ENCODE measurements at regions not wholly inside any gene's neighbourhood (a gene's known extent, or its start where the extent isn't known, plus 50 kb on each side); places are given as distances from the start of the nearest gene placed in this dataset.

DNA sequence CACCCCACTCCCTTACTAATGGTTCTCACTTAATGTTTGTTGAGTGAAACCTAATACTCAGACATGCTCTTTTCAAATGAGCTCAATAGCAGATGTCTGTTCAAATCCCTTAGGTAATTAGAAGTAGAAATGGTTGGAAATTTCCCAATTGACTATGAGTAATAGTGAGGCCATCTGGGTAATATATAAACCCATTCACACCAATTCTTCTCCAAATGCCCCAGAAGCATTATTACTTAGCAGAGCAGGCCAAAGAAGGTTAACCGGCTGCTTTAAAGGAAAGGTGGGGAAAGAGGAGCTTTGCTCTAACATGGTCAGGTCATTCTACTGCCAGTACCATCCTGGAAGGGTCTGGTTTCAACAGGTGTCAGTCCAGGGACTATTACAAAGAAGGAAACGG lies 119.5 kb upstream of the MTAP start:
- Mint-ChIP-seq H3K4me1 (peaks cover 64% of the 10 kb centered on the region), H3K27me3 (no peaks in the 10 kb centered on the region), H3K4me3 (no peak overlapping the region), H3K27ac (no peak overlapping the region), H3K9me3 (no peaks in the 10 kb centered on the region), H3K36me3 (peaks cover under 1% of the 10 kb centered on the region)
- no peak for DNase-seq

DNA sequence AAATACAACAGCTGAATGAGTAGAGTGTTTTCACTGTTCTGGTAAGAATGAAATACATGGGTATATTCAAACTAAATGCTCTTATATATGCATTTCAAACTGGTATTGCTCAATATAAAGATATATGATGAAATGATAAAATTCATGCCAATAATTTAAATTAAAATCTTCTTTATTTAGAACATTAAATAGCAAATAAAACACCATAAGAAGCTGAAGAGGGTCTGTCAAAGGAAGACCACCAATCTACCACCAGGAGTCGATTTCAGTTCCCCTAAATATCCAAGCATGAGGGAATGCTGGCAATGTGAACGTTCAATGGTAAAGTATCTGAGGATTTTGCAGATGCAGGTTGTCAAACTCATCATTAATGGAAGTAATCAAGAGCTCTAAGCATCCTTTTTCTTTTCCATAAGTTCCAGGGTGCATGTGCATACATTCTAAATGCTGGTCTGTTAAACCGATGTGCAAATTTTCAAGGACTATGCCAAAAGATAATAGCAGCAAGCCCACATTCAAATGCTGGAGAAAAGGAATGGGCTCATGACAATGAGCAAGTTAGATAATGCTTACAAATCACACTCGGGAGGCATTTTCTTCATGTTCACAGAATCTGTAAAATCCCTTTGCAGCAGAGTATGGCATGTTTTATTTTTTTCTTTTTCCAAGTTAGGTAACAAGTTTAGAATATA lies 118.8 kb upstream of the MTAP start:
- no peak overlapping the region for H3K4me3 Mint-ChIP-seq
- no peaks in the 10 kb centered on the region for H3K27me3 Mint-ChIP-seq
- H3K9me3 Mint-ChIP-seq, result no peaks in the 10 kb centered on the region
- H3K27ac Mint-ChIP-seq, result no peak overlapping the region
- DNase-seq, result no peak
- peaks cover 66% of the 10 kb centered on the region for H3K4me1 Mint-ChIP-seq
- H3K36me3 Mint-ChIP-seq, result peaks cover 3% of the 10 kb centered on the region

DNA sequence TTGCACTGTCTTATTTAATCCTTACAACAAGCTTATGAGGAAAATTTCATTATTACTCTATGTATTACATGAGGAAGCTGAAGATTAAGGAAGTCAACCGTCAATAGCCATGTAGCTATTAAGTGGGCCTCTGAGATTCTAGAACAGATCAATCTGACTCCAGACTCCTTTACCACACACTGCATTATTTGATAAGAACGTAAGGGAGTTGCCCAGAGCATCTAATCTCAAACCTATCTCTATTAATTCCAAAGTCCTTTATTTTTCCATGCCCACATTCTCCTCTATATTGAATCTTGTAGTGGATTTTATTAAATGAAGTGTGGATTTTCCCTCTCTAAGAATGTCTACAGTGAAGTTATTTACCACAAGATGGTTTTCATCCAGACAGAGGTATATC lies 118.2 kb upstream of the MTAP start:
- peaks cover 3% of the 10 kb centered on the region for H3K36me3 Mint-ChIP-seq
- no peak for DNase-seq
- H3K27me3 Mint-ChIP-seq, result no peaks in the 10 kb centered on the region
- peak overlapping the region; percentile 85 for H3K27ac Mint-ChIP-seq
- H3K4me1 Mint-ChIP-seq, result peaks cover 69% of the 10 kb centered on the region
- H3K4me3 Mint-ChIP-seq, result no peak overlapping the region
- H3K9me3 Mint-ChIP-seq, result no peaks in the 10 kb centered on the region

DNA sequence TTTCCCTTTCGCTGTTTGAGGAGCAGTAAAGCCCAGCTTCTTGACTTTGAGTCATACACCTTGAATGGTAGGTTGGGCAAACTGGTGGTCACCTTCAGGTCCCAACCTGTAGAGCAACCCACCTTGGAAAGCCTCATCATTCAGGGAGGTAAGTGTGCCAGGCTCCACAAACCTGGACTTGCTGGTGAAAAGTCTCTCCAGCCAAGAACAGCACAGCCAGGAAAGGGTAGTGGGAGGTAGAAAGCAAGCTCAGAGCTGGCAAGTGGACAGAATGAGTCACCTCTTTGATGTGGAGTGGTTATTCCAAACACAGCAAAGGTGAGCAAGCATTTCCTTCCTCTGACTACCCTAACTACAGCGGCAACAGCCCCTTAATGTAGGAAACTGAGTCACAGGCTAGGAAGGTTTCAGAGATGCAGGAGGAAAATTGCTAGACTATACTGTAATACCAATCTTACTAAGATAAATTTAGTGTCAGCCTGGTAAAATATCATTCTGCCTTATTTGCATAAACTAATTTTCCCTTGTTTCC lies 117.5 kb upstream of the MTAP start:
- DNase-seq, result peak; percentile 67
- Mint-ChIP-seq H3K36me3 (peaks cover 3% of the 10 kb centered on the region), H3K27ac (peak overlapping the region; percentile 85), H3K4me3 (peak overlapping the region; percentile 29), H3K27me3 (no peaks in the 10 kb centered on the region), H3K9me3 (no peaks in the 10 kb centered on the region), H3K4me1 (peaks cover 71% of the 10 kb centered on the region)

DNA sequence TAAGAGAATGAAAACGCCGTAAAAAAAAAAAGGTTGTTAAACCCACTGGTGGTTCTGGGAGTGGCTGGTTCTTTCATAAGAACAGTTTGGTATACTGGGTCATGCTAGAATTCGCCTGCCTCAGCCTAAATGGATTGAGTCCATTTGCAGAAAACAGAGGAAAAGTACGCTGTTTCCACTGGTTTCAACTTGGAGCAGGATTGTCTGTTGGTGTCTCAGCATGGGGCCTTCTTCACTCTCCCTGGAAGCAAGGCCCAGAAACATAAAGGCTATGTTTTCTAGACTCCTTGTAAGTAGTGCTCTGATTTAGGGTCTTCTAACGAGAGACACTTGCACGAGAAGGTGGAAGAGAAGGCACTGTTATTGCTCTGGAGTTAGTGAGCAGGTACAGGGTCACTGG lies 116.9 kb upstream of the MTAP start:
- no peak for DNase-seq
- H3K4me3 Mint-ChIP-seq, result peak overlapping the region; percentile 29
- no peaks in the 10 kb centered on the region for H3K9me3 Mint-ChIP-seq
- peaks cover 3% of the 10 kb centered on the region for H3K36me3 Mint-ChIP-seq
- no peaks in the 10 kb centered on the region for H3K27me3 Mint-ChIP-seq
- H3K27ac Mint-ChIP-seq, result peak overlapping the region; percentile 85
- peaks cover 71% of the 10 kb centered on the region for H3K4me1 Mint-ChIP-seq

DNA sequence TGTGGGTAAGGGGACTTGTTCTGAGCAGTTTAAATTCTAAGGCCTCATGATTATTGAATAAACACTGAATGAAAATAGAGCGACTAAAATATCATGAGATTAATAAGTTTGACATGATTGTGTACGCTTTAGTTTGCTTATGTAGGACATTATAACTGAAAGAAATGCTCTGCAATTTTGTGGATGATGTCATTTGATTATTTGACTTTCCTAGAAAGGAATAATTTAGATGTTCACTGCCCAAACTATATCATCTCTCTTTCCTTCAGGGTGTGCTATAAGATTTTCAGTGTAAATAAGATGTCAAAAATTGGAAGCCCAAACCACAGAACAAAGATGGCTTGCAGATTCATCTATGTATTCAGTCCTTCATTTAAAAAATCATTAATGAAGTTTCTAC lies 115.7 kb upstream of the MTAP start:
- H3K27ac Mint-ChIP-seq, result no peak overlapping the region
- H3K9me3 Mint-ChIP-seq, result no peaks in the 10 kb centered on the region
- H3K4me3 Mint-ChIP-seq, result no peak overlapping the region
- peaks cover 3% of the 10 kb centered on the region for H3K36me3 Mint-ChIP-seq
- peaks cover 70% of the 10 kb centered on the region for H3K4me1 Mint-ChIP-seq
- no peak for DNase-seq
- H3K27me3 Mint-ChIP-seq, result no peaks in the 10 kb centered on the region

DNA sequence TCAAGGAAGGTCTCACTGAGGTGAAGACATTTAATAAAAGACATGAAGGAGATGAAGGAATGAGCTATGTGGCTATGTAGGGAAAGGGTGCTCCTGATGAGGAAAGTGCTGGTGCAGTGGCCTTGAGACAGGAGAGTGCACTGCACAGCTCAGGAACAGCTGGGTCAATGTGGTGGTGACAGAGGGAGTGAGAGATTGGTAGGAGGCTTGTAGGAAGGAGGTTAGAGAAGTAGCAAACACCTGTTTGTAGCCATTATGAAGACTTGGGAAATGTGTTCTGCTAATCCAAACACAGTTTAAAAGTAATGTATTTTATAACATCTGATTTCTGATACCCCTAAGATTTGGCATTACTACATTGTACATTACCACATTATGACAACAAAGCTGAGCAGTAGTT lies 115.1 kb upstream of the MTAP start:
- Mint-ChIP-seq H3K27me3 (no peaks in the 10 kb centered on the region), H3K4me1 (peaks cover 65% of the 10 kb centered on the region)

DNA sequence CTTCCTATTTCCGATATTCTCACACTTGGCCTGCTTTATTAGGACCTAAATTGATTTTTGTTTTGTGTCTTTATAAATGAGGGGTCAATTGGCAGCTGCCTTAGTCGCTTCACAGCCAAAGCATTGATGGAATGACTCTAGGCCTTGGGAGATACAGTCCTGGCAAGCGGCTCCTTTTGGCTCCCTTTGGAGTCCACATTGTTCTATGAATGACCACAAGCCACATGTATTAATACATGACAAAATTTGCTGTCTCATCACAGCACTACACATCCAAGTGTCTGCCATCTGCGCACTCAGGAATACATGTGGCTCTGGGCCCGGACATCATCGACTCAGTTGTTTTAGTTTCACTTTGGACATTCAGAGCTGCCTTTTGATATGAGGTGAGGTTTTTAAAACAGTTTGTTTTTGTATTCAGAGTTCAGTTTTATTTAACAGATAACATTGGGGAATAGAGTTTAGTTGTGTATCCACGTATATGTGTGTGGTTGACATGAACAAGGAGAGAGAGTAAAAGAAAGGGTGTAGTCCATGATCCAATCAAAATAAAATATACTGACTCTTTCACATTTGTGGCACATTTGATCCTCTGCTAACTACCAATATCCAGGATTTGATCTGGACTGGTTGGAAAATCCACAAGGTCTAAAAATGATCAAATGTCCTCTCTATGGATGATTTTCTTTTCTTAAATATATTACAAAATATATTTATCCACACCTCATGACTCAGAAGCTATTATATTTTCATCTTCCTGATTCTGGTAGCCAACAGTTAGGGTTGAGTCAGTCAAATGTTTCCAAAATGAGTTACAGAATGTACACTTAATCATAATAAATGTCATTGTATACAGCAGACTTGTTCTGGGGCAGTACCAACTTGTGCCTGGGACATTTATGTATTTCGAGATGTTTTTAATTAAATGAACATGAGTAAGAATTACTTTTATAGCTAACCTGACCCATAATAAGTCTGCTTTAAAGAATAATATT lies 114.0 kb upstream of the MTAP start:
- Mint-ChIP-seq H3K27ac (peak overlapping the region; percentile 70), H3K4me3 (peak overlapping the region; percentile 49), H3K27me3 (no peaks in the 10 kb centered on the region), H3K36me3 (peaks cover 3% of the 10 kb centered on the region), H3K4me1 (peaks cover 58% of the 10 kb centered on the region), H3K9me3 (no peaks in the 10 kb centered on the region)
- DNase-seq, result no peak

More for the DNA sequence above, 115.1 kb upstream of the MTAP start:
- no peak for DNase-seq
- H3K36me3 Mint-ChIP-seq, result peaks cover 3% of the 10 kb centered on the region
- no peaks in the 10 kb centered on the region for H3K9me3 Mint-ChIP-seq
- H3K4me3 Mint-ChIP-seq, result no peak overlapping the region
- H3K27ac Mint-ChIP-seq, result no peak overlapping the region

DNA sequence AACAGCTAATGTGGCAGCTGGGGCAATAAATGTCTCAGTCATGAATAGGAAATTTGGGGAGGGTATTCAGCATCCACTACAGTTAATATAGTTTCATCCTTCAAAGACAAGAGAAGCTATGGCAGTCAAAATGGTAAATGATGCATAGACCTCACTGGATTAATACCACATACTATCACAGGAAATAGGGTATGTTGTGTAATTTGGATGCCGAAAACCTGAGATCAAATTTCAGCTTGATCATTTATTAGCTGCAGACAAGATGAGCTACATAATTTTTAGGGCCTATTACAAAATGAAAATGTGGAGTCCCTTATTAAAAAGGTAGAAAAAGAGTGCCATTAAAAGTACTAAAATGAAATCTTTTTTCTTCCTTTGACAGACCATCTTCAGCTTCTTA lies 112.6 kb upstream of the MTAP start:
- DNase-seq, result no peak
- H3K4me1 Mint-ChIP-seq, result peaks cover 46% of the 10 kb centered on the region
- H3K27me3 Mint-ChIP-seq, result no peaks in the 10 kb centered on the region
- H3K9me3 Mint-ChIP-seq, result no peaks in the 10 kb centered on the region
- no peak overlapping the region for H3K27ac Mint-ChIP-seq
- H3K4me3 Mint-ChIP-seq, result no peak overlapping the region
- H3K36me3 Mint-ChIP-seq, result peaks cover 3% of the 10 kb centered on the region

DNA sequence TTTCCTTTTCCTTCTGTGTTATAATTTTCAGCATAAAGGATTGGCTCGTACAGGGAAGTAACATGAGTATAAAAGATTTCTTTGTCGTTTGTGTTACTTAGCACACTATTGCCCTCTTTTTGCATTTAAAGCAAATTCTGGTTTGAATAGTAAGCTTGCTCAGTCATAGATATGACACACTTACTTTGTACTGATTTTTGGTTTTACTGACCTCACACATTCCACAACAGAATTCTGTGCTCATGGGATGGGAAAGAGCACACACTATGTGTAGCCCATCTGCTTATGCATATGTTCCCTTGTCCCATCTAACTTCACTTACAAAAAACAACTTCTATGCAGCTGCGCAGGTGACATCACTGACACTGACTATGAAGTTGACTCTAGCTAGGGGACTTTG lies 111.9 kb upstream of the MTAP start:
- no peak overlapping the region for H3K27ac Mint-ChIP-seq
- no peak overlapping the region for H3K4me3 Mint-ChIP-seq
- H3K27me3 Mint-ChIP-seq, result no peaks in the 10 kb centered on the region
- peaks cover 39% of the 10 kb centered on the region for H3K4me1 Mint-ChIP-seq
- H3K9me3 Mint-ChIP-seq, result peaks cover 1% of the 10 kb centered on the region
- H3K36me3 Mint-ChIP-seq, result peaks cover 3% of the 10 kb centered on the region
- DNase-seq, result no peak

DNA sequence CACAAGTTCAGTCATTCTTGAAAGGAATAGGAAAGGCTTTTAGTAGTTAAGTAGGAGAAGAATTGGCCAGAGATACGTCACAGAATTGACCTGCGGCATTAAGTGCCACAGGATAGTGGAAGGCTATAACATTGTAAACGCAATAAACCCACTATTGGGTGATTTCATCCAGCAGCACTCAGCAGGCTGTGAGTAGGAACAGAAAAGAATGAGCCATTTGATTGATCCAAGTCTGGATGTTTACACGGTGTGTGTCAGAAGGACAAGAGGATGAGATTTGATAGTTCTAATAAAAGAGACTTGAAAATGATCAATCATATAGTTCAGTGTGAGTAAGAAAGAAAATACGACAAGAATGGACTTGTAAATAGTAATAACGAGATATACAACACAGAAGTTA lies 110.0 kb upstream of the MTAP start:
- peaks cover 3% of the 10 kb centered on the region for H3K36me3 Mint-ChIP-seq
- no peaks in the 10 kb centered on the region for H3K27me3 Mint-ChIP-seq
- H3K4me3 Mint-ChIP-seq, result no peak overlapping the region
- H3K9me3 Mint-ChIP-seq, result peaks cover 6% of the 10 kb centered on the region
- no peak overlapping the region for H3K27ac Mint-ChIP-seq
- peaks cover 22% of the 10 kb centered on the region for H3K4me1 Mint-ChIP-seq
- DNase-seq, result no peak

DNA sequence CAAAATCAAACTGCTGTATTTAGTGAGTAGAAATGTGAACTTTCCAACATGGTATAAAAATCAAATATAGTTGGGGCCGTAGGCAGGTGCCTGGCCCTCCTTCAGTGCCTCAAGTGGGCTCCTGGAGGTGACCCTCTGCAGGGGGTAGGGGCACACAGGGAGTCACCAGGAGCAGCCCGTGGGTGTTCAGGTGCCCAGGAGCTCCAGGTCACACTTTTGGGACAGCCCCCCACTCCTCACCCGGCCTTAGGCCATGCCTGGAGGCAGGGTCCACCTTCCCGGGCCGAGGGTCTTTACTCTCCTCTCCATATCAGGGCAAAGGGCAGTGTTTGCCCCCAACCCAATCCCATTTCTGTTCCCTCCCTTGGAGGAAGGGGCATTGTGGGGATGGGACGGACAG lies 108.0 kb upstream of the MTAP start:
- Mint-ChIP-seq H3K9me3 (peaks cover 7% of the 10 kb centered on the region), H3K27me3 (no peaks in the 10 kb centered on the region), H3K27ac (no peak overlapping the region), H3K36me3 (no peaks in the 10 kb centered on the region), H3K4me1 (peaks cover 6% of the 10 kb centered on the region), H3K4me3 (no peak overlapping the region)
- no peak for DNase-seq

DNA sequence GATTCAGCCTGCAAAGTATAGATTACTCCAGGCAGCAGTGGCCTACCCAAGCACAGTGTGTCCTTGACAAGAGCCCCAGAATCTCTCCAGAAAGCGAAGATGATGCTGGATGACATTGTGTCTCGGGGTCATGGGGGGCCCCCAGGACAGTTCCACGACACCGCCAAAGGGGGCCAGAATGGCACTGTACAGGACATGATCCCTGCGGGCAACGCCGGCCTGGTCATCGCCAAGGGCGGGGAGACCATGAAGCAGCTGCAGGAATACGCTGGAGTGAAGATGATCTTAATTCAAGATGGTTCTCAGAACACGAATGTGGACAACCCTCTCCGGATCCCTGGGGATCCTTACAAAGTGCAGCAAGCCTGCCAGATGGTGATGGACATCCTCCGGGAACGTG lies 107.0 kb upstream of the MTAP start:
- DNase-seq, result no peak
- Mint-ChIP-seq H3K27ac (no peak overlapping the region), H3K4me1 (peaks cover 4% of the 10 kb centered on the region), H3K27me3 (no peaks in the 10 kb centered on the region), H3K36me3 (no peaks in the 10 kb centered on the region), H3K4me3 (no peak overlapping the region), H3K9me3 (peaks cover 7% of the 10 kb centered on the region)

DNA sequence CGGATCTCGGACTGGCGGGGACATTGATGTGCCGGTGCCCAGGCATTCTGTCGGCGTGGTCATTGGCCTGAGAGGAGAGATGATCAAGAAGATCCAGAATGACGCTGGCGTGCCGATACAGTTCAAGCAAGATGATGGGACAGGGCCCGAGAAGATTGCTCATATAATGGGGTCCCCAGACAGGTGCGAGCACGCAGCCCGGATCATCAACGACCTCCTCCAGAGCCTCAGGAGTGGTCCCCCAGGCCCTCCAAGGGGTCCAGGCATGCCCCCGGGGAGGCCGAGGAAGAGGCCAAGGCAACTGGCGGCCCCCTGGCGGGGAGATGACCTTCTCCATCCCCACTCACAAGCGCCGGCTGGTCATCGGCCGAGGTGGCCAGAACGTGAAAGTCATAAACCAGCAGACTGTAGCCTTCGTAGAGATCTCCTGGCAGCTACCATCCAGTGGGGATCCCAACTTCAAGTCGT lies 106.5 kb upstream of the MTAP start:
- H3K36me3 Mint-ChIP-seq, result no peaks in the 10 kb centered on the region
- H3K9me3 Mint-ChIP-seq, result peaks cover 7% of the 10 kb centered on the region
- DNase-seq, result no peak
- H3K27ac Mint-ChIP-seq, result no peak overlapping the region
- no peak overlapping the region for H3K4me3 Mint-ChIP-seq
- no peaks in the 10 kb centered on the region for H3K27me3 Mint-ChIP-seq
- H3K4me1 Mint-ChIP-seq, result no peaks in the 10 kb centered on the region

DNA sequence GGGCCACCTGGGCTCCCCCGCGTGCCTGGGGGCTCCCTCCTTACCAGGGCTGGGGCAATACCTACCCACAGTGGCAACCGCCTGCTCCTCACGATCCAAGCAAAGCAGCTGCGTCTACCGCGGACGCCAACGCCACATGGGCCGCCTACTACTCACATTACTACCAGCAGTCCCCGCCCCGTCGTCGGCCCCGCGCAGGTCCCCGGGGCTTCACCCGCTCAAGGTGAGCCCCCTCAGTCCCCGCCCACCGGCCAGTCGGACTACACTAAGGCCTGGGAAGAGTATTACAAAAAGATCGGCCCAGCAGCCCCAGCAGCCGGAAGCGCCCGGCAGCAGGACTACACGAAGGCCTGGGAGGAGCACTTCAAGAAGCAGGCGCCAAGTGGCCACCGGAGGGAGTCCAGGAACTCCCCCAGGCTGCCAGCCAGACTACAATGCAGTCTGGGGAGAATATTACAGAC lies 106.0 kb upstream of the MTAP start:
- no peak overlapping the region for H3K27ac Mint-ChIP-seq
- DNase-seq, result no peak
- no peak overlapping the region for H3K4me3 Mint-ChIP-seq
- no peaks in the 10 kb centered on the region for H3K4me1 Mint-ChIP-seq
- no peaks in the 10 kb centered on the region for H3K36me3 Mint-ChIP-seq
- H3K9me3 Mint-ChIP-seq, result peaks cover 7% of the 10 kb centered on the region
- no peaks in the 10 kb centered on the region for H3K27me3 Mint-ChIP-seq
